SK-N-SH (cell line): ENCODE measurements at regions not wholly inside any gene's neighbourhood (a gene's known extent, or its start where the extent isn't known, plus 50 kb on each side); places are given as distances from the start of the nearest gene placed in this dataset.

Experiments
- CTCF ChIA-PET: fragments of 300-600, 350-600 bp; formaldehyde crosslinking; extraction: SDS; loops from one replicate; lab custom pipeline; 2021; lab: Yijun Ruan, JAX
- POLR2A ChIA-PET: fragments of 350-600 bp; sonication (Branson Sonifier 250); formaldehyde crosslinking; extraction: SDS; loops from one replicate; lab custom pipeline; 2020; ENCODE audit warnings: antibody characterized with exemption, inconsistent platforms; lab: Yijun Ruan, JAX
- DNase-seq: peaks from one replicate; pipeline ENCODE4 v3.0.0; 2012
- H2AFZ ChIP-seq: fragments of 200-600 bp; sonication (generic); 2 replicates; pipeline ENCODE4 v1.8.1; 2016; ENCODE audit warnings: antibody characterized with exemption, mild to moderate bottlenecking, low read depth
- H3F3A ChIP-seq: fragments of 200-600 bp; sonication (generic); replicated peaks from 2 replicates; pipeline ENCODE3; 2016; ENCODE audit warnings: antibody characterized with exemption, mild to moderate bottlenecking; ENCODE audit not compliant: insufficient read depth
- H3K27ac ChIP-seq, 2 experiments: fragments of 200-500 bp in 1 of 2; fragments of 200-600 bp in 1 of 2; sonication (Bioruptor generic) in 1 of 2; sonication (generic), shearing (Covaris generic) in 1 of 2; 2 replicates each; pipeline versions ENCODE4 v1.5.1 to v1.6.1; 2014 to 2016; ENCODE audit warnings: low read depth in 2 of 2, inconsistent platforms in 1 of 2, low read length in 1 of 2, mild to moderate bottlenecking in 1 of 2, mixed read lengths in 1 of 2
- H3K27me3 ChIP-seq: fragments of 200-600 bp; sonication (generic), shearing (Covaris generic); 2 replicates; pipeline ENCODE4 v1.6.1; 2016; ENCODE audit warnings: mixed run types; ENCODE audit not compliant: insufficient read depth
- H3K36me3 ChIP-seq, 2 experiments: fragments of 200-500 bp in 1 of 2; fragments of 200-600 bp in 1 of 2; sonication (Bioruptor generic) in 1 of 2; sonication (generic) in 1 of 2; replicated peaks in 1 of 2; 2 replicates each; pipeline versions ENCODE3 to v1.5.1; 2014 to 2016; ENCODE audit warnings: low read length in 1 of 2, mild to moderate bottlenecking in 1 of 2; ENCODE audit not compliant: insufficient read depth in 2 of 2, control insufficient read depth in 1 of 2
- H3K4me1 ChIP-seq, 2 experiments: fragments of 200-500 bp in 1 of 2; fragments of 200-600 bp in 1 of 2; sonication (Bioruptor generic) in 1 of 2; sonication (generic), shearing (Covaris generic) in 1 of 2; 2 replicates each; pipeline versions ENCODE4 v1.5.1 to v1.6.1; 2014 to 2016; ENCODE audit warnings: low read depth in 1 of 2, low read length in 1 of 2, mixed run types in 1 of 2; ENCODE audit not compliant: insufficient read depth in 2 of 2, control insufficient read depth in 1 of 2
- H3K4me2 ChIP-seq: fragments of 200-600 bp; sonication (generic), shearing (Covaris generic); 2 replicates; pipeline ENCODE4 v1.6.1; 2017; ENCODE audit warnings: mixed run types
- H3K4me3 ChIP-seq, 2 experiments: fragments of 200-500 bp in 1 of 2; fragments of 200-600 bp in 1 of 2; sonication (Bioruptor generic) in 1 of 2; sonication (generic), shearing (Covaris generic) in 1 of 2; 2 replicates each; pipeline versions ENCODE4 v1.5.1 to v1.8.1; 2014 to 2016; ENCODE audit warnings: low read depth in 2 of 2, inconsistent platforms in 1 of 2, low read length in 1 of 2, mild to moderate bottlenecking in 1 of 2, mixed read lengths in 1 of 2, moderate library complexity in 1 of 2
- H3K79me2 ChIP-seq: fragments of 200-600 bp; sonication (generic); 2 replicates; pipeline ENCODE4 v1.8.1; 2017; ENCODE audit warnings: mild to moderate bottlenecking; ENCODE audit not compliant: insufficient read depth
- H3K9ac ChIP-seq: fragments of 200-600 bp; sonication (generic); 2 replicates; pipeline ENCODE4 v1.6.1; 2017; ENCODE audit warnings: mixed run types
- H3K9me2 ChIP-seq: fragments of 200-600 bp; sonication (generic); 2 replicates; pipeline ENCODE4 v1.6.1; 2017; ENCODE audit warnings: mixed run types
- H3K9me3 ChIP-seq: fragments of 200-600 bp; sonication (generic); 2 replicates; pipeline ENCODE4 v1.6.1; 2017; ENCODE audit warnings: mixed run types, mild to moderate bottlenecking, moderate library complexity
- H4K20me1 ChIP-seq: fragments of 200-600 bp; sonication (generic); 2 replicates; pipeline ENCODE4 v1.6.1; 2017; ENCODE audit warnings: mild to moderate bottlenecking, mixed run types; ENCODE audit not compliant: insufficient read depth
- GATA2 ChIP-seq: sonication (generic); formaldehyde crosslinking; IDR thresholded peaks from 2 replicates; pipeline ENCODE4 v1.5.0; 2020; ENCODE audit warnings: mild to moderate bottlenecking, missing genetic modification reagents
- MXI1 ChIP-seq: IDR thresholded peaks from 2 replicates; pipeline ENCODE4 v1.6.1; 2012; ENCODE audit warnings: mild to moderate bottlenecking, low read depth, low read length, improper control_type of control experiment
- NRF1 ChIP-seq: IDR thresholded peaks from 2 replicates; pipeline ENCODE4 v1.6.1; 2012; ENCODE audit warnings: low read depth, mild to moderate bottlenecking, low read length
- POLR2AphosphoS5 ChIP-seq: IDR thresholded peaks from 2 replicates; pipeline ENCODE4 v1.6.1; 2012; ENCODE audit warnings: low read depth, low read length
- REST ChIP-seq: IDR thresholded peaks from 2 replicates; pipeline ENCODE4 v1.6.1; 2012; ENCODE audit warnings: mild to moderate bottlenecking, low read depth, low read length, moderate library complexity
- USF1 ChIP-seq: IDR thresholded peaks from 2 replicates; pipeline ENCODE4 v1.4.0; 2012; ENCODE audit warnings: low read depth, borderline replicate concordance
- WGBS: methylation state at CpG from one replicate; pipeline ENCODE4 v1.1.6; 2017; ENCODE audit warnings: low lambda C conversion rate; 5-methylcytosine and 5-hydroxymethylcytosine counted together
- TF ChIP-seq, protein P1 (sequence below): fragments of 200-600 bp; sonication (generic); IDR thresholded peaks from 2 replicates; pipeline ENCODE4 v1.6.1; 2017; ENCODE audit warnings: antibody characterized with exemption, mild to moderate bottlenecking, moderate library complexity

DNA sequence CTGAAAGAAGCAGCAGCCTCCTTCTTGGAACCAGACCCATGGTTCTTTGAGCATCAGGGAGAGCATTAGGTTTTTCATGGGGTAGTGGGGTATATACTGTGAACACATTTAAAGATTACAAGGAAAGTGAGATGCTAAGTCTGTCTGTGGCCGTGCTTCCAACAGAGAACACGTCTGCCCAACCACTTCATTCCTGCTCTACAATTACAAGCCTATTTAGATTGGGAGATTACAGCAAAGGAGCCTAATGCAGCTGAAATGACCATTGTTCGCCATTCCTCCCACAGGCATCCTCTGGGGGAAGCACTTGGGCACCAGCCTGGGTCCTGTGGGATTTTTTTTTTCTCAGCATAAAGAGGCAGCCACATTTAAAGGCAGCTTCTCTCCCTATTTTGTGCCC, 536.4 kb downstream of the XPNPEP1 start:
- Histone ChIP-seq H3K4me1 (peaks cover 0 to 6% of the 10 kb centered on the region in 2 experiments; a peak in 2 of 4 replicates), H3K36me3 (no peaks in the 10 kb centered on the region), H2AFZ (no peak overlapping the region), H4K20me1 (no peaks in the 10 kb centered on the region), H3K27me3 (no peaks in the 10 kb centered on the region), H3K9me2 (no peaks in the 10 kb centered on the region; the same call in 1 of the 2 replicates), H3K9me3 (no peaks in the 10 kb centered on the region), H3F3A (no peaks in the 10 kb centered on the region), H3K9ac (no peak overlapping the region), H3K27ac (peak overlapping the region in 1 of 2 experiments; percentile 14; a peak in 1 of 4 replicates), H3K4me3 (no peak overlapping the region), H3K4me2 (no peak overlapping the region), H3K79me2 (no peaks in the 10 kb centered on the region)
- POLR2A ChIA-PET, result no interaction called here
- WGBS, result 11% methylated on average over 3 of the region's 3 CpGs
- no peak for TF ChIP-seq MXI1
- TF ChIP-seq REST, result no peak
- TF ChIP-seq GATA2 (CRISPR knock-in tag), result peak; percentile 75
- TF ChIP-seq NRF1, result no peak
- no peak for TF ChIP-seq USF1
- CTCF ChIA-PET, result no interaction called here
- DNase-seq, result peak; percentile 46

DNA sequence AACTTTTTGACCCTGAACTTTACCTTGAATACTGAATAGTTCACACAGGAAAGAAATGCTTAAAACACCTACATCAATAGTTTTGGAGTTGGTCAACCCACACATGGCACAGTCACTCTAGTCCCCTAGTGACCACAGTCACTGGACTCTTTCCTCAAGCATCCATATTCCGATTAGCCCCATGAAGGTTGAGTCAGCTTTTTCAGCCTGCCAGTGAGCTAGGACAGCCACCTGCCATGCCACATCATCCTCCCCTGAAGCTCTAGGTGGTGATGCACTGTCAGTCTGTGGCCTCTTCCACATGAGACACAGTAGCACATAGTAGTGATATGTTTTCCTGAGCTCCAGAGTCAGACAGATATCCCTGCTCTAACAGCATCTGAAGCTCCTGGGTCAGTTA, 537.2 kb downstream of the XPNPEP1 start:
- Histone ChIP-seq H3K9me3 (no peaks in the 10 kb centered on the region), H3K36me3 (no peaks in the 10 kb centered on the region), H3K27me3 (no peaks in the 10 kb centered on the region), H3K4me1 (peaks cover 0 to 6% of the 10 kb centered on the region in 2 experiments; a peak in 2 of 4 replicates), H3K79me2 (no peaks in the 10 kb centered on the region), H2AFZ (no peak overlapping the region), H3K4me2 (no peak overlapping the region), H3K4me3 (no peak overlapping the region), H4K20me1 (no peaks in the 10 kb centered on the region), H3K9ac (no peak overlapping the region), H3K9me2 (no peaks in the 10 kb centered on the region; the same call in 1 of the 2 replicates), H3F3A (no peaks in the 10 kb centered on the region), H3K27ac (no peak overlapping the region)
- DNase-seq, result no peak
- 22% methylated on average over 1 of the region's 1 CpG for WGBS
- CTCF ChIA-PET, result no interaction called here
- POLR2A ChIA-PET, result no interaction called here
- TF ChIP-seq, protein P1, sequence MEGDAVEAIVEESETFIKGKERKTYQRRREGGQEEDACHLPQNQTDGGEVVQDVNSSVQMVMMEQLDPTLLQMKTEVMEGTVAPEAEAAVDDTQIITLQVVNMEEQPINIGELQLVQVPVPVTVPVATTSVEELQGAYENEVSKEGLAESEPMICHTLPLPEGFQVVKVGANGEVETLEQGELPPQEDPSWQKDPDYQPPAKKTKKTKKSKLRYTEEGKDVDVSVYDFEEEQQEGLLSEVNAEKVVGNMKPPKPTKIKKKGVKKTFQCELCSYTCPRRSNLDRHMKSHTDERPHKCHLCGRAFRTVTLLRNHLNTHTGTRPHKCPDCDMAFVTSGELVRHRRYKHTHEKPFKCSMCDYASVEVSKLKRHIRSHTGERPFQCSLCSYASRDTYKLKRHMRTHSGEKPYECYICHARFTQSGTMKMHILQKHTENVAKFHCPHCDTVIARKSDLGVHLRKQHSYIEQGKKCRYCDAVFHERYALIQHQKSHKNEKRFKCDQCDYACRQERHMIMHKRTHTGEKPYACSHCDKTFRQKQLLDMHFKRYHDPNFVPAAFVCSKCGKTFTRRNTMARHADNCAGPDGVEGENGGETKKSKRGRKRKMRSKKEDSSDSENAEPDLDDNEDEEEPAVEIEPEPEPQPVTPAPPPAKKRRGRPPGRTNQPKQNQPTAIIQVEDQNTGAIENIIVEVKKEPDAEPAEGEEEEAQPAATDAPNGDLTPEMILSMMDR, result no peak
- TF ChIP-seq POLR2AphosphoS5, result no peak
